ENCODE measurements at regions not wholly inside any gene's neighbourhood (a gene's known extent, or its start where the extent isn't known, plus 50 kb on each side); places are given as distances from the start of the nearest gene placed in this dataset.

GRCh38 chr18:65288908-65289307 is 461.9 kb upstream of the CDH7 start:
- FAIRE-seq (no peak), DNase-seq (no peak)
- no peak for TF ChIP-seq CTCF (IDR thresholded peaks at IDR 0.05; ENCODE audit: borderline replicate concordance, extremely low read depth, insufficient read depth)
- H3K9ac ChIP-seq (ENCODE audit: low read length in 3 of 3), result no peak overlapping the region
- no peaks in the 10 kb centered on the region for H3K36me3 ChIP-seq (ENCODE audit: control insufficient read depth in 2 of 3, insufficient read depth in 3 of 3, low read length in 3 of 3)
- H3K27me3 ChIP-seq (ENCODE audit: control insufficient read depth, insufficient read depth, low read length), result no peaks in the 10 kb centered on the region
- H3K27ac ChIP-seq (ENCODE audit: low read depth in 2 of 2, low read length in 2 of 2), result no peak overlapping the region
- H3K4me3 ChIP-seq (ENCODE audit: low read length in 3 of 3), result no peak overlapping the region
- no peaks in the 10 kb centered on the region for H3K4me1 ChIP-seq (ENCODE audit: control insufficient read depth in 2 of 3, insufficient read depth in 2 of 3, low read depth in 1 of 3, low read length in 3 of 3)
- H3K9me3 ChIP-seq (ENCODE audit: control insufficient read depth in 2 of 3, insufficient read depth in 1 of 3, low read length in 3 of 3), result no peaks in the 10 kb centered on the region
- intact Hi-C loops (cut with DNase I), result no loop called here

GRCh38 chr18:65287652-65288051 is 463.2 kb upstream of the CDH7 start:
- Histone ChIP-seq H3K27ac (ENCODE audit: low read depth in 2 of 2, low read length in 2 of 2) (no peak overlapping the region), H3K4me1 (ENCODE audit: control insufficient read depth in 2 of 3, insufficient read depth in 2 of 3, low read depth in 1 of 3, low read length in 3 of 3) (no peaks in the 10 kb centered on the region), H3K27me3 (ENCODE audit: control insufficient read depth, insufficient read depth, low read length) (no peaks in the 10 kb centered on the region), H3K4me3 (ENCODE audit: low read length in 3 of 3) (no peak overlapping the region), H3K9ac (ENCODE audit: low read length in 3 of 3) (no peak overlapping the region), H3K9me3 (ENCODE audit: control insufficient read depth in 2 of 3, insufficient read depth in 1 of 3, low read length in 3 of 3) (no peaks in the 10 kb centered on the region), H3K36me3 (ENCODE audit: control insufficient read depth in 2 of 3, insufficient read depth in 3 of 3, low read length in 3 of 3) (no peaks in the 10 kb centered on the region)
- FAIRE-seq (no peak), DNase-seq (peak in 2 of 5 donors; percentile 46 to 61)
- no peak for TF ChIP-seq CTCF (IDR thresholded peaks at IDR 0.05; ENCODE audit: borderline replicate concordance, extremely low read depth, insufficient read depth)
- intact Hi-C loops (cut with DNase I), result no loop called here

GRCh38 chr18:65282096-65282495 is 468.7 kb upstream of the CDH7 start:
- FAIRE-seq (no peak), DNase-seq (no peak)
- H3K4me3 ChIP-seq (ENCODE audit: low read length in 3 of 3), result no peak overlapping the region
- no peaks in the 10 kb centered on the region for H3K27me3 ChIP-seq (ENCODE audit: control insufficient read depth, insufficient read depth, low read length)
- TF ChIP-seq CTCF (IDR thresholded peaks at IDR 0.05; ENCODE audit: borderline replicate concordance, extremely low read depth, insufficient read depth), result no peak
- no peak overlapping the region for H3K27ac ChIP-seq (ENCODE audit: low read depth in 2 of 2, low read length in 2 of 2)
- H3K36me3 ChIP-seq (ENCODE audit: control insufficient read depth in 2 of 3, insufficient read depth in 3 of 3, low read length in 3 of 3), result no peaks in the 10 kb centered on the region
- H3K9ac ChIP-seq (ENCODE audit: low read length in 3 of 3), result no peak overlapping the region
- H3K9me3 ChIP-seq (ENCODE audit: control insufficient read depth in 2 of 3, insufficient read depth in 1 of 3, low read length in 3 of 3), result no peaks in the 10 kb centered on the region
- no peaks in the 10 kb centered on the region for H3K4me1 ChIP-seq (ENCODE audit: control insufficient read depth in 2 of 3, insufficient read depth in 2 of 3, low read depth in 1 of 3, low read length in 3 of 3)
- intact Hi-C loops (cut with DNase I), result no loop called here

- Histone ChIP-seq H3K4me1 (ENCODE audit: control insufficient read depth in 2 of 3, insufficient read depth in 2 of 3, low read depth in 1 of 3, low read length in 3 of 3) (no peaks in the 10 kb centered on the region), H3K27ac (ENCODE audit: low read depth in 2 of 2, low read length in 2 of 2) (no peak overlapping the region), H3K9ac (ENCODE audit: low read length in 3 of 3) (no peak overlapping the region), H3K27me3 (ENCODE audit: control insufficient read depth, insufficient read depth, low read length) (no peaks in the 10 kb centered on the region), H3K9me3 (ENCODE audit: control insufficient read depth in 2 of 3, insufficient read depth in 1 of 3, low read length in 3 of 3) (no peaks in the 10 kb centered on the region), H3K4me3 (ENCODE audit: low read length in 3 of 3) (no peak overlapping the region), H3K36me3 (ENCODE audit: control insufficient read depth in 2 of 3, insufficient read depth in 3 of 3, low read length in 3 of 3) (no peaks in the 10 kb centered on the region)
- intact Hi-C loops (cut with DNase I), result no loop called here
- no peak for TF ChIP-seq CTCF (IDR thresholded peaks at IDR 0.05; ENCODE audit: borderline replicate concordance, extremely low read depth, insufficient read depth)
- DNase-seq (no peak), FAIRE-seq (no peak)
Observed at GRCh38 chr18:65279668-65280305, 471.0 kb upstream of the CDH7 start.

Data from kidney (tissue), 13 donors.